HFFc6 (cell line): ENCODE measurements at regions not wholly inside any gene's neighbourhood (a gene's known extent, or its start where the extent isn't known, plus 50 kb on each side); places are given as distances from the start of the nearest gene placed in this dataset.
"Not testable (repeated sequence)": the region's sequence is repeated elsewhere in the genome, so short reads cannot be mapped to it uniquely, and the experiment has no call there.

Experiments
- DNase-seq: peaks from one replicate; pipeline ENCODE4 v3.0.0-alpha.2; 2018
- H3K27ac Mint-ChIP-seq: 2 replicates; pipeline ENCODE4 v1.8.0; 2020; ENCODE audit warnings: mild to moderate bottlenecking, mixed read lengths
- H3K27me3 Mint-ChIP-seq: 2 replicates; pipeline ENCODE4 v1.8.0; 2021; ENCODE audit warnings: mild to moderate bottlenecking, moderate library complexity, mixed read lengths; ENCODE audit not compliant: insufficient read depth
- H3K36me3 Mint-ChIP-seq: 2 replicates; pipeline ENCODE4 v1.8.0; 2021; ENCODE audit warnings: low read depth, mixed read lengths
- H3K4me1 Mint-ChIP-seq: 2 replicates; pipeline ENCODE4 v1.8.0; 2020; ENCODE audit warnings: low read depth, mixed read lengths
- H3K4me3 Mint-ChIP-seq: 2 replicates; pipeline ENCODE4 v1.8.0; 2020; ENCODE audit warnings: mild to moderate bottlenecking, moderate library complexity, mixed read lengths
- H3K9me3 Mint-ChIP-seq: 2 replicates; pipeline ENCODE4 v1.8.0; 2020; ENCODE audit warnings: mild to moderate bottlenecking, mixed read lengths
- CTCF ChIP-seq: fragments of 200-600 bp; sonication (generic); IDR thresholded peaks from 2 replicates; pipeline ENCODE4 v1.5.0; 2021; ENCODE audit warnings: antibody characterized with exemption, mild to moderate bottlenecking

GRCh38 chr1:232335741-232336293, 294.1 kb downstream of the SIPA1L2 start:
- DNase-seq = no peak
- H3K27me3 Mint-ChIP-seq = peaks cover 1% of the 10 kb centered on the region; the same call in 1 of the 2 replicates

GRCh38 chr1:232335261-232335660, 294.7 kb downstream of the SIPA1L2 start:
- Mint-ChIP-seq H3K27me3 (peaks cover 1% of the 10 kb centered on the region; the same call in 1 of the 2 replicates), H3K4me1 (no peaks in the 10 kb centered on the region), H3K36me3 (peaks cover 3% of the 10 kb centered on the region; the same call in 1 of the 2 replicates), H3K27ac (no peak overlapping the region), H3K4me3 (no peak overlapping the region), H3K9me3 (peaks cover 61% of the 10 kb centered on the region)
- DNase-seq = no peak
- TF ChIP-seq CTCF = no peak

More at GRCh38 chr1:232335741-232336293, 294.1 kb downstream of the SIPA1L2 start:
- no peaks in the 10 kb centered on the region for H3K4me1 Mint-ChIP-seq
- peaks cover 2% of the 10 kb centered on the region; the same call in 1 of the 2 replicates for H3K36me3 Mint-ChIP-seq
- no peak overlapping the region for H3K27ac Mint-ChIP-seq
- no peak overlapping the region for H3K4me3 Mint-ChIP-seq
- TF ChIP-seq CTCF = no peak
- peaks cover 64% of the 10 kb centered on the region for H3K9me3 Mint-ChIP-seq

GRCh38 chr1:232334811-232335210, 295.1 kb downstream of the SIPA1L2 start:
- peaks cover 3% of the 10 kb centered on the region; the same call in 1 of the 2 replicates for H3K36me3 Mint-ChIP-seq
- no peak overlapping the region for H3K4me3 Mint-ChIP-seq
- H3K27ac Mint-ChIP-seq = no peak overlapping the region
- peaks cover 66% of the 10 kb centered on the region for H3K9me3 Mint-ChIP-seq
- TF ChIP-seq CTCF = no peak
- DNase-seq = no peak
- H3K4me1 Mint-ChIP-seq = no peaks in the 10 kb centered on the region
- H3K27me3 Mint-ChIP-seq = peaks cover 1% of the 10 kb centered on the region; the same call in 1 of the 2 replicates

- Mint-ChIP-seq H3K27me3 (peaks cover 1% of the 10 kb centered on the region; the same call in 1 of the 2 replicates), H3K9me3 (peaks cover 70% of the 10 kb centered on the region), H3K4me1 (no peaks in the 10 kb centered on the region), H3K27ac (no peak overlapping the region), H3K4me3 (no peak overlapping the region), H3K36me3 (peaks cover 3% of the 10 kb centered on the region; the same call in 1 of the 2 replicates)
- TF ChIP-seq CTCF = no peak
- DNase-seq = no peak
These were observed 295.7 kb downstream of the SIPA1L2 start for GRCh38 chr1:232334246-232334645.

DNA sequence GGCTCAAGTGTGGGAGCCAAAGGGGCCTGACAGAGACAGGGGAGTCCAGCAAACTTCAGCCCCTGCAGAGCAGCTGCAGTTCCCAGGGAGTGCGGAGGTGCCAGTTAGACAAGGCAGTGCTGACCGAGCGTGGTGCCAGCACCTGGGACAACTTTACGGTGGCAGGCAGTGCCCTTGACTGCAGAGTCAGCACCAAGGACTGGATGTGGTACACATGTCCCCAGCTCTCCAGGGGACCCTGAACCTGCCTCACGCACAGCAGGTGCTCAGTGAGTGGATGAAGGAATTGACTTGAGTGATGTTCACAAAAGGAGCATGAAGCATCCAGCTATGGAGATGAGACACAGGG, 296.5 kb downstream of the SIPA1L2 start:
- Mint-ChIP-seq H3K4me3 (no peak overlapping the region), H3K27ac (no peak overlapping the region), H3K9me3 (peaks cover 67% of the 10 kb centered on the region), H3K4me1 (no peaks in the 10 kb centered on the region), H3K36me3 (peaks cover 3% of the 10 kb centered on the region; the same call in 1 of the 2 replicates), H3K27me3 (peaks cover 1% of the 10 kb centered on the region; the same call in 1 of the 2 replicates)
- no peak for TF ChIP-seq CTCF
- no peak for DNase-seq

GRCh38 chr1:232332710-232333418, 297.1 kb downstream of the SIPA1L2 start:
- H3K9me3 Mint-ChIP-seq = peaks cover 62% of the 10 kb centered on the region
- not testable (repeated sequence) for DNase-seq, H3K4me3 Mint-ChIP-seq, H3K36me3 Mint-ChIP-seq, H3K27me3 Mint-ChIP-seq, H3K4me1 Mint-ChIP-seq, H3K27ac Mint-ChIP-seq
